ENCODE measurements at regions not wholly inside any gene's neighbourhood (a gene's known extent, or its start where the extent isn't known, plus 50 kb on each side); places are given as distances from the start of the nearest gene placed in this dataset.
"Not testable (repeated sequence)": the region's sequence is repeated elsewhere in the genome, so short reads cannot be mapped to it uniquely, and the experiment has no call there.

GRCh38 chr2:192515937-192516336, 321.2 kb upstream of the TMEFF2 start:
- TF ChIP-seq CTCF (IDR thresholded peaks at IDR 0.05; ENCODE audit: insufficient read depth, low read length, missing control alignments) = no peak
- ChIA-PET CTCF (no interaction called here), POLR2A (no interaction called here)
- H3K4me3 ChIP-seq (ENCODE audit: low read depth, low read length) = no peak overlapping the region
- DNase-seq (ENCODE audit: low read depth, low spot score) = no peak

- no peak for DNase-seq (ENCODE audit: low read depth, low spot score)
- ChIA-PET CTCF (no interaction called here), POLR2A (no interaction called here)
- no peak for TF ChIP-seq CTCF (IDR thresholded peaks at IDR 0.05; ENCODE audit: insufficient read depth, low read length, missing control alignments)
- no peak overlapping the region for H3K4me3 ChIP-seq (ENCODE audit: low read depth, low read length)
Measured at GRCh38 chr2:192513575-192513974, 318.8 kb upstream of the TMEFF2 start.

GRCh38 chr2:192507836-192508450, 313.2 kb upstream of the TMEFF2 start:
- H3K4me3 ChIP-seq (ENCODE audit: low read depth, low read length); DNase-seq (ENCODE audit: low read depth, low spot score); CTCF ChIA-PET; POLR2A ChIA-PET: not testable (repeated sequence)

GRCh38 chr2:192500550-192501200, 305.9 kb upstream of the TMEFF2 start:
- CTCF ChIA-PET = no interaction called here
- no peak for DNase-seq (ENCODE audit: low read depth, low spot score)
- TF ChIP-seq CTCF (IDR thresholded peaks at IDR 0.05; ENCODE audit: insufficient read depth, low read length, missing control alignments) = no peak
- POLR2A ChIA-PET = no interaction called here
- H3K4me3 ChIP-seq (ENCODE audit: low read depth, low read length) = no peak overlapping the region

- CTCF ChIA-PET = no interaction called here
- POLR2A ChIA-PET = no interaction called here
- DNase-seq (ENCODE audit: low read depth, low spot score) = no peak
- TF ChIP-seq CTCF (IDR thresholded peaks at IDR 0.05; ENCODE audit: insufficient read depth, low read length, missing control alignments) = no peak
- no peak overlapping the region for H3K4me3 ChIP-seq (ENCODE audit: low read depth, low read length)
Measured at GRCh38 chr2:192499476-192499875, 304.7 kb upstream of the TMEFF2 start.

- H3K4me3 ChIP-seq (ENCODE audit: low read depth, low read length) = no peak overlapping the region
- no peak for TF ChIP-seq CTCF (IDR thresholded peaks at IDR 0.05; ENCODE audit: insufficient read depth, low read length, missing control alignments)
- POLR2A ChIA-PET = no interaction called here
- CTCF ChIA-PET = no interaction called here
- no peak for DNase-seq (ENCODE audit: low read depth, low spot score)
Measured at GRCh38 chr2:192498747-192499146, 304.0 kb upstream of the TMEFF2 start.

- CTCF ChIA-PET; H3K4me3 ChIP-seq (ENCODE audit: low read depth, low read length); POLR2A ChIA-PET; DNase-seq (ENCODE audit: low read depth, low spot score): not testable (repeated sequence)
Measured at GRCh38 chr2:192488158-192488557, 293.4 kb upstream of the TMEFF2 start.

Measured in AG04449 (cell line).